HCT116 (cell line): ENCODE measurements at regions not wholly inside any gene's neighbourhood (a gene's known extent, or its start where the extent isn't known, plus 50 kb on each side); places are given as distances from the start of the nearest gene placed in this dataset.

Experiments used
- ATAC-seq: fragments of 200-7000 bp; cut with Tn5 transposase; 2 replicates; pipeline ENCODE4 v1.9.1; 2020; ENCODE audit warnings: mild to moderate bottlenecking, moderate library complexity
- BruUV-seq: library from RNA; stranded (reverse); fragments of 400-500 nt; replicated peaks from 2 replicates; lab custom pipeline; 2021; lab: Mats Ljungman, UMichigan
- CTCF ChIA-PET: fragments of 300-600 bp; sonication (Branson Sonifier 250); formaldehyde crosslinking; loops from one replicate; lab custom pipeline; 2021; ENCODE audit warnings: antibody characterized with exemption; lab: Charles Lee
- POLR2A ChIA-PET: fragments of 300-600, 350-600 bp; sonication (Branson Sonifier 250); formaldehyde crosslinking; loops from one replicate; lab custom pipeline; 2021; ENCODE audit warnings: antibody characterized with exemption; lab: Charles Lee
- RAD21 ChIA-PET, 2 experiments: fragments of 300-600 bp; sonication (Branson Sonifier 250); formaldehyde crosslinking; loops; one replicate each; lab custom pipeline; 2023; ENCODE audit warnings: low total read pairs in 2 of 2; ENCODE audit not compliant: uncharacterized antibody in 2 of 2, unreplicated experiment in 2 of 2, low non-redundant PET in 1 of 2; lab: Charles Lee
- DNase-seq: peaks from one replicate; pipeline ENCODE4 v3.0.0-alpha.2; 2010; ENCODE audit warnings: low read depth, low spot score
- H2AFZ ChIP-seq: fragments of 200-600 bp; shearing (Covaris generic), sonication (generic); 2 replicates; pipeline ENCODE4 v1.6.1; 2017; ENCODE audit warnings: low read depth, mixed run types, mixed read lengths, antibody characterized with exemption, low read length; ENCODE audit not compliant: poor library complexity, severe bottlenecking
- H3K27ac ChIP-seq: 2 replicates; pipeline ENCODE4 v1.5.1; 2012; ENCODE audit warnings: low read depth, low read length
- H3K27me3 ChIP-seq: fragments of 200-600 bp; sonication (generic); 2 replicates; pipeline ENCODE4 v1.6.1; 2016; ENCODE audit warnings: mixed run types, low read length, mixed read lengths; ENCODE audit not compliant: insufficient read depth
- H3K36me3 ChIP-seq, 2 experiments: fragments of 200-500 bp in 1 of 2; fragments of 200-600 bp in 1 of 2; sonication (Bioruptor generic) in 1 of 2; sonication (generic) in 1 of 2; 2 replicates each; pipeline versions ENCODE4 v1.5.1 to v1.6.1; 2014 to 2016; ENCODE audit warnings: low read length in 2 of 2, inconsistent platforms in 1 of 2, mixed read lengths in 1 of 2, mixed run types in 1 of 2; ENCODE audit not compliant: insufficient read depth in 2 of 2, control insufficient read depth in 1 of 2
- H3K4me1 ChIP-seq, 2 experiments: fragments of 200-600 bp in 1 of 2; sonication (generic) in 1 of 2; 2 replicates each; pipeline versions ENCODE4 v1.5.1 to v1.6.1; 2012 to 2017; ENCODE audit warnings: low read length in 2 of 2, inconsistent platforms in 1 of 2, mild to moderate bottlenecking in 1 of 2, mixed read lengths in 1 of 2, mixed run types in 1 of 2, moderate library complexity in 1 of 2; ENCODE audit not compliant: insufficient read depth in 2 of 2, control insufficient read depth in 1 of 2
- H3K4me2 ChIP-seq: fragments of 200-600 bp; sonication (generic); 2 replicates; pipeline ENCODE4 v1.6.1; 2017; ENCODE audit warnings: mixed run types, low read length, mixed read lengths
- H3K4me3 ChIP-seq, 2 experiments: fragments of 200-600 bp in 1 of 2; sonication (generic) in 1 of 2; replicated peaks in 1 of 2; 2 replicates each; pipeline ENCODE4 v1.5.1; 2011 to 2016; ENCODE audit warnings: low read length in 2 of 2, control low read depth in 1 of 2, low read depth in 1 of 2, mild to moderate bottlenecking in 1 of 2, mixed read lengths in 1 of 2, mixed run types in 1 of 2
- H3K79me2 ChIP-seq: fragments of 200-600 bp; sonication (generic); 2 replicates; pipeline ENCODE4 v1.6.1; 2017; ENCODE audit warnings: mild to moderate bottlenecking, mixed run types, low read length, moderate library complexity, mixed read lengths; ENCODE audit not compliant: insufficient read depth
- H3K9ac ChIP-seq: fragments of 200-600 bp; sonication (generic); 2 replicates; pipeline ENCODE4 v1.6.1; 2016; ENCODE audit warnings: low read length, mixed read lengths
- H3K9me2 ChIP-seq: fragments of 200-600 bp; sonication (generic), shearing (Covaris generic); 2 replicates; pipeline ENCODE4 v1.6.1; 2017; ENCODE audit warnings: mixed run types, mild to moderate bottlenecking, moderate library complexity; ENCODE audit not compliant: insufficient read depth
- H3K9me3 ChIP-seq, 2 experiments: fragments of 200-500 bp in 1 of 2; fragments of 200-600 bp in 1 of 2; sonication (Bioruptor generic) in 1 of 2; sonication (generic) in 1 of 2; 2 replicates each; pipeline ENCODE4 v1.6.1; 2014 to 2017; ENCODE audit warnings: low read length in 2 of 2, mixed read lengths in 2 of 2, inconsistent platforms in 1 of 2, low read depth in 1 of 2, mild to moderate bottlenecking in 1 of 2, mixed run types in 1 of 2, moderate library complexity in 1 of 2; ENCODE audit not compliant: control insufficient read depth in 1 of 2, insufficient read depth in 1 of 2
- H4K20me1 ChIP-seq: fragments of 200-600 bp; sonication (generic), shearing (Covaris generic); 2 replicates; pipeline ENCODE4 v1.6.1; 2017; ENCODE audit warnings: mixed run types, mild to moderate bottlenecking, moderate library complexity; ENCODE audit not compliant: insufficient read depth
- ATF3 ChIP-seq: IDR thresholded peaks from 2 replicates; pipeline ENCODE4 v1.6.1; 2012
- CBX3 ChIP-seq: IDR thresholded peaks from 2 replicates; pipeline ENCODE4 v1.6.1; 2012; ENCODE audit warnings: low read depth
- EGR1 ChIP-seq: IDR thresholded peaks from 2 replicates; pipeline ENCODE4 v1.6.1; 2012; ENCODE audit warnings: low read depth
- EZH2 ChIP-seq: fragments of 200-600 bp; sonication (generic); IDR thresholded peaks from 2 replicates; pipeline ENCODE4 v1.6.1; 2017; ENCODE audit warnings: antibody characterized with exemption, mixed run types
- EZH2phosphoT487 ChIP-seq: fragments of 200-600 bp; IDR thresholded peaks from 2 replicates; pipeline ENCODE4 v1.6.1; 2018; ENCODE audit warnings: antibody characterized with exemption, borderline replicate concordance
- FOSL1 ChIP-seq: IDR thresholded peaks from 2 replicates; pipeline ENCODE4 v1.6.1; 2012; ENCODE audit warnings: low read depth
- JUND ChIP-seq: IDR thresholded peaks from 2 replicates; pipeline ENCODE4 v1.6.1; 2012
- MAX ChIP-seq: IDR thresholded peaks from 2 replicates; pipeline ENCODE4 v1.6.1; 2012
- POLR2AphosphoS5 ChIP-seq: IDR thresholded peaks from 2 replicates; pipeline ENCODE4 v1.6.1; 2011; ENCODE audit warnings: mild to moderate bottlenecking, low read depth, low read length, moderate library complexity
- RAD21 ChIP-seq: IDR thresholded peaks from 2 replicates; pipeline ENCODE4 v1.6.1; 2012; ENCODE audit warnings: low read depth, mild to moderate bottlenecking
- SP1 ChIP-seq: IDR thresholded peaks from 2 replicates; pipeline ENCODE4 v1.6.1; 2012; ENCODE audit warnings: low read depth
- SRF ChIP-seq: IDR thresholded peaks from 2 replicates; pipeline ENCODE4 v1.6.1; 2012; ENCODE audit warnings: low read depth
- TCF7L2 ChIP-seq: IDR thresholded peaks from 2 replicates; pipeline ENCODE4 v1.7.0; 2011; ENCODE audit warnings: borderline replicate concordance, inconsistent platforms; ENCODE audit not compliant: insufficient read depth, insufficient read length; ENCODE audit errors: extremely low read depth
- YY1 ChIP-seq: IDR thresholded peaks from 2 replicates; pipeline ENCODE4 v1.6.1; 2011; ENCODE audit warnings: low read length, low read depth, moderate library complexity, mild to moderate bottlenecking; ENCODE audit not compliant: insufficient replicate concordance; ENCODE audit errors: extremely low read depth
- ZBTB33 ChIP-seq: IDR thresholded peaks from 2 replicates; pipeline ENCODE4 v1.6.1; 2011; ENCODE audit warnings: mild to moderate bottlenecking, low read length, moderate library complexity; ENCODE audit not compliant: insufficient replicate concordance; ENCODE audit errors: extremely low read depth
- ZFX ChIP-seq: fragments of 450-650 bp; IDR thresholded peaks from 2 replicates; pipeline ENCODE4 v1.6.1; 2017
- ZNF274 ChIP-seq: fragments of 200-500 bp; sonication (Bioruptor generic); IDR thresholded peaks from 2 replicates; pipeline ENCODE4 v1.6.1; 2014; ENCODE audit warnings: mild to moderate bottlenecking, low read depth, low read length, inconsistent platforms
- intact Hi-C: fragments of 100-400 bp; cut with micrococcal nuclease; formaldehyde crosslinking; loops from 2 replicates; pipeline ENCODE4 v1.10.0; 2022
- TF ChIP-seq, protein P1 (sequence below): IDR thresholded peaks from 2 replicates; pipeline ENCODE4 v1.6.1; 2012; ENCODE audit warnings: low read depth
- TF ChIP-seq, protein P2 (sequence below), 3 experiments: fragments of 200-600 bp in 1 of 3; sonication (generic) in 1 of 3; IDR thresholded peaks in 2 of 3; conservative IDR thresholded peaks in 1 of 3; 2 replicates each; pipeline ENCODE4 v1.5.1; 2012 to 2017; ENCODE audit warnings: low read depth in 2 of 3, low read length in 2 of 3, antibody characterized with exemption in 1 of 3, borderline replicate concordance in 1 of 3, control low read depth in 1 of 3, mild to moderate bottlenecking in 1 of 3, mixed read lengths in 1 of 3, mixed run types in 1 of 3, moderate library complexity in 1 of 3; ENCODE audit not compliant: insufficient read depth in 1 of 3

DNA sequence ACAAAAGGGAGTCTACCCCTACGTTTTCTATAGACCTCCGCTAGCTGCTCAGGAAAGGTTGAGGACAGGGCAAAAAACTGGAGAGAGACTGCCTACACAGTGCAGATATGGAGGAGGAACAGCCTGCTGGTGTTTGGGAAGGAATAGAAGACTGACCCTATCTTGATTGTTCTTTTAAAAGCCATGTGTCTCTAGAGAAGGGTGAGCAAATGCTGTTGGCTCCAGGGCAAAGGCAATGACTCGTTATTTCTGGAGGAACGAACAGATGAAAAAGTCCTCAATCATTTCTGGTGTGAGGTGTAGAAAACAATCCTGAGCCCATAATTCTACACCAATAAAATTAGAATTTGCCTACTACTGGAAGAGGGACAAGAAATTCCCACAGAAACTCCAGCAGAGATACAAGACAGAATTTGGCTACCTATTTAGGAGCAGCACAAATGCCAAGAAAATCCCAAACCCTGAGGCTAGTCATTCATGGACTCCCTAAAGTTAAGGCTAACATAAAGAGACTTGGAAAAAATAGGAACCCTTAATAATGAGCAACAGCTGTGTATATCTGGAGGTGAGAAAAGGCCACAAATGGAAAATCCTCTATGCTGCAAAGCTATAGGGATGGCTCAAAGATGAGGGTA, 1206.3 kb upstream of the CNTN5 start:
- no peak for ATAC-seq
- TF ChIP-seq CBX3 (no peak), EGR1 (no peak), ZNF274 (no peak), YY1 (no peak), RAD21 (no peak), EZH2phosphoT487 (no peak), ZFX (no peak), JUND (no peak), SRF (no peak), ZBTB33 (no peak), FOSL1 (no peak), ATF3 (no peak), EZH2 (no peak), SP1 (no peak), MAX (no peak), TCF7L2 (no peak), POLR2AphosphoS5 (no peak)
- TF ChIP-seq, protein P1, sequence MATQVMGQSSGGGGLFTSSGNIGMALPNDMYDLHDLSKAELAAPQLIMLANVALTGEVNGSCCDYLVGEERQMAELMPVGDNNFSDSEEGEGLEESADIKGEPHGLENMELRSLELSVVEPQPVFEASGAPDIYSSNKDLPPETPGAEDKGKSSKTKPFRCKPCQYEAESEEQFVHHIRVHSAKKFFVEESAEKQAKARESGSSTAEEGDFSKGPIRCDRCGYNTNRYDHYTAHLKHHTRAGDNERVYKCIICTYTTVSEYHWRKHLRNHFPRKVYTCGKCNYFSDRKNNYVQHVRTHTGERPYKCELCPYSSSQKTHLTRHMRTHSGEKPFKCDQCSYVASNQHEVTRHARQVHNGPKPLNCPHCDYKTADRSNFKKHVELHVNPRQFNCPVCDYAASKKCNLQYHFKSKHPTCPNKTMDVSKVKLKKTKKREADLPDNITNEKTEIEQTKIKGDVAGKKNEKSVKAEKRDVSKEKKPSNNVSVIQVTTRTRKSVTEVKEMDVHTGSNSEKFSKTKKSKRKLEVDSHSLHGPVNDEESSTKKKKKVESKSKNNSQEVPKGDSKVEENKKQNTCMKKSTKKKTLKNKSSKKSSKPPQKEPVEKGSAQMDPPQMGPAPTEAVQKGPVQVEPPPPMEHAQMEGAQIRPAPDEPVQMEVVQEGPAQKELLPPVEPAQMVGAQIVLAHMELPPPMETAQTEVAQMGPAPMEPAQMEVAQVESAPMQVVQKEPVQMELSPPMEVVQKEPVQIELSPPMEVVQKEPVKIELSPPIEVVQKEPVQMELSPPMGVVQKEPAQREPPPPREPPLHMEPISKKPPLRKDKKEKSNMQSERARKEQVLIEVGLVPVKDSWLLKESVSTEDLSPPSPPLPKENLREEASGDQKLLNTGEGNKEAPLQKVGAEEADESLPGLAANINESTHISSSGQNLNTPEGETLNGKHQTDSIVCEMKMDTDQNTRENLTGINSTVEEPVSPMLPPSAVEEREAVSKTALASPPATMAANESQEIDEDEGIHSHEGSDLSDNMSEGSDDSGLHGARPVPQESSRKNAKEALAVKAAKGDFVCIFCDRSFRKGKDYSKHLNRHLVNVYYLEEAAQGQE, result no peak
- TF ChIP-seq, protein P2, sequence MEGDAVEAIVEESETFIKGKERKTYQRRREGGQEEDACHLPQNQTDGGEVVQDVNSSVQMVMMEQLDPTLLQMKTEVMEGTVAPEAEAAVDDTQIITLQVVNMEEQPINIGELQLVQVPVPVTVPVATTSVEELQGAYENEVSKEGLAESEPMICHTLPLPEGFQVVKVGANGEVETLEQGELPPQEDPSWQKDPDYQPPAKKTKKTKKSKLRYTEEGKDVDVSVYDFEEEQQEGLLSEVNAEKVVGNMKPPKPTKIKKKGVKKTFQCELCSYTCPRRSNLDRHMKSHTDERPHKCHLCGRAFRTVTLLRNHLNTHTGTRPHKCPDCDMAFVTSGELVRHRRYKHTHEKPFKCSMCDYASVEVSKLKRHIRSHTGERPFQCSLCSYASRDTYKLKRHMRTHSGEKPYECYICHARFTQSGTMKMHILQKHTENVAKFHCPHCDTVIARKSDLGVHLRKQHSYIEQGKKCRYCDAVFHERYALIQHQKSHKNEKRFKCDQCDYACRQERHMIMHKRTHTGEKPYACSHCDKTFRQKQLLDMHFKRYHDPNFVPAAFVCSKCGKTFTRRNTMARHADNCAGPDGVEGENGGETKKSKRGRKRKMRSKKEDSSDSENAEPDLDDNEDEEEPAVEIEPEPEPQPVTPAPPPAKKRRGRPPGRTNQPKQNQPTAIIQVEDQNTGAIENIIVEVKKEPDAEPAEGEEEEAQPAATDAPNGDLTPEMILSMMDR (IDR thresholded peaks at IDR 0.05 in 2 of 3, conservative IDR thresholded peaks at IDR 0.05 in 1 of 3; ENCODE audit: borderline replicate concordance in 1 of 3, insufficient read depth in 1 of 3, low read depth in 2 of 3, low read length in 2 of 3), result no peak
- intact Hi-C loops, result no loop called here

More for the DNA sequence above, 1206.3 kb upstream of the CNTN5 start:
- BruUV-seq, result no TSS peak
- ChIA-PET RAD21 (no interaction called here), CTCF (no interaction called here), POLR2A (no interaction called here)
- H3K9me2 ChIP-seq, result no peaks in the 10 kb centered on the region
- no peaks in the 10 kb centered on the region for H3K4me1 ChIP-seq
- no peak overlapping the region for H3K4me3 ChIP-seq
- no peaks in the 10 kb centered on the region for H3K27me3 ChIP-seq
- no peaks in the 10 kb centered on the region for H3K36me3 ChIP-seq
- no peak overlapping the region for H3K27ac ChIP-seq
- H3K9ac ChIP-seq, result no peak overlapping the region
- no peak overlapping the region for H3K4me2 ChIP-seq
- H3K9me3 ChIP-seq, result peaks cover 11 to 12% of the 10 kb centered on the region in 2 experiments; a peak in 2 of 4 replicates
- H4K20me1 ChIP-seq, result no peaks in the 10 kb centered on the region; the same call in 1 of the 2 replicates
- no peaks in the 10 kb centered on the region for H3K79me2 ChIP-seq
- H2AFZ ChIP-seq, result no peak overlapping the region
- DNase-seq, result no peak
